ENCODE measurements at regions not wholly inside any gene's neighbourhood (a gene's known extent, or its start where the extent isn't known, plus 50 kb on each side); places are given as distances from the start of the nearest gene placed in this dataset.

GRCh38 chr15:97350813-97351212 is 609.7 kb upstream of the ARRDC4 start:
- DNase-seq (ENCODE audit: low spot score): no peak

GRCh38 chr15:97383516-97383915 is 577.0 kb upstream of the ARRDC4 start:
- DNase-seq (ENCODE audit: low spot score): no peak

- DNase-seq (ENCODE audit: low spot score): no peak
These were observed 573.6 kb upstream of the ARRDC4 start for GRCh38 chr15:97386940-97387339.

- DNase-seq (ENCODE audit: low spot score): no peak
These were observed 559.3 kb upstream of the ARRDC4 start for GRCh38 chr15:97401195-97401594.

- no peak for DNase-seq (ENCODE audit: low spot score)
These were observed 558.5 kb upstream of the ARRDC4 start for GRCh38 chr15:97401970-97402369.

GRCh38 chr15:97406841-97407240 is 553.7 kb upstream of the ARRDC4 start:
- DNase-seq (ENCODE audit: low spot score): no peak

GRCh38 chr15:97410897-97411575 is 549.5 kb upstream of the ARRDC4 start:
- DNase-seq (ENCODE audit: low spot score): no peak

- DNase-seq (ENCODE audit: low spot score): no peak
These were observed 540.4 kb upstream of the ARRDC4 start for GRCh38 chr15:97420130-97420529.

- DNase-seq (ENCODE audit: low spot score): no peak
These were observed 534.9 kb upstream of the ARRDC4 start for GRCh38 chr15:97425596-97425995.

- DNase-seq (ENCODE audit: low spot score): no peak
These were observed 517.4 kb upstream of the ARRDC4 start for GRCh38 chr15:97443101-97443500.

GRCh38 chr15:97446138-97446537 is 514.4 kb upstream of the ARRDC4 start:
- DNase-seq (ENCODE audit: low spot score): no peak

- no peak for DNase-seq (ENCODE audit: low spot score)
These were observed 503.8 kb upstream of the ARRDC4 start for GRCh38 chr15:97456521-97457202.

- no peak for DNase-seq (ENCODE audit: low spot score)
These were observed 503.2 kb upstream of the ARRDC4 start for GRCh38 chr15:97457203-97457847.

- no peak for DNase-seq (ENCODE audit: low spot score)
These were observed 500.7 kb upstream of the ARRDC4 start for GRCh38 chr15:97459771-97460170.

GRCh38 chr15:97461226-97461625 is 499.3 kb upstream of the ARRDC4 start:
- no peak for DNase-seq (ENCODE audit: low spot score)

GRCh38 chr15:97463696-97464095 is 496.8 kb upstream of the ARRDC4 start:
- no peak for DNase-seq (ENCODE audit: low spot score)

- no peak for DNase-seq (ENCODE audit: low spot score)
These were observed 490.1 kb upstream of the ARRDC4 start for GRCh38 chr15:97470417-97470816.

GRCh38 chr15:97473627-97474026 is 486.9 kb upstream of the ARRDC4 start:
- no peak for DNase-seq (ENCODE audit: low spot score)

GRCh38 chr15:97479957-97480356 is 480.5 kb upstream of the ARRDC4 start:
- no peak for DNase-seq (ENCODE audit: low spot score)

- no peak for DNase-seq (ENCODE audit: low spot score)
These were observed 478.0 kb upstream of the ARRDC4 start for GRCh38 chr15:97482521-97482920.

GRCh38 chr15:97483232-97483631 is 477.3 kb upstream of the ARRDC4 start:
- DNase-seq (ENCODE audit: low spot score): no peak

- DNase-seq (ENCODE audit: low spot score): no peak
These were observed 470.1 kb upstream of the ARRDC4 start for GRCh38 chr15:97490429-97490828.

- DNase-seq (ENCODE audit: low spot score): no peak
These were observed 459.2 kb upstream of the ARRDC4 start for GRCh38 chr15:97501291-97501690.

Data from GM03348 (cell line).